NCI-H526 (cell line): ENCODE measurements at regions not wholly inside any gene's neighbourhood (a gene's known extent, or its start where the extent isn't known, plus 50 kb on each side); places are given as distances from the start of the nearest gene placed in this dataset.
"Not testable (repeated sequence)": the region's sequence is repeated elsewhere in the genome, so short reads cannot be mapped to it uniquely, and the experiment has no call there.

Experiments used
- DNase-seq, 2 experiments: peaks; one replicate each; lab custom pipeline; 2025; lab: John Stamatoyannopoulos, UW

GRCh38 chr7:131797841-131798240 lies 241.4 kb upstream of the PODXL start:
- no peak for DNase-seq

GRCh38 chr7:131795400-131795799 lies 239.0 kb upstream of the PODXL start:
- no peak for DNase-seq

- no peak for DNase-seq
Observed at GRCh38 chr7:131792311-131792710, 235.9 kb upstream of the PODXL start.

GRCh38 chr7:131787101-131787500 lies 230.7 kb upstream of the PODXL start:
- DNase-seq, result no peak

GRCh38 chr7:131786204-131786603 lies 229.8 kb upstream of the PODXL start:
- no peak for DNase-seq

- no peak for DNase-seq
Observed at GRCh38 chr7:131778601-131779000, 222.2 kb upstream of the PODXL start.

GRCh38 chr7:131774419-131775220 lies 218.2 kb upstream of the PODXL start:
- DNase-seq, result no peak

- DNase-seq, result no peak
Observed at GRCh38 chr7:131773413-131773812, 217.0 kb upstream of the PODXL start.

- DNase-seq, result no peak
Observed at GRCh38 chr7:131769241-131769640, 212.8 kb upstream of the PODXL start.

GRCh38 chr7:131767591-131767990 lies 211.2 kb upstream of the PODXL start:
- no peak for DNase-seq

- DNase-seq, result no peak
Observed at GRCh38 chr7:131765575-131765974, 209.1 kb upstream of the PODXL start.

GRCh38 chr7:131764143-131764775 lies 207.8 kb upstream of the PODXL start:
- no peak for DNase-seq

- no peak for DNase-seq
Observed at GRCh38 chr7:131762753-131763152, 206.3 kb upstream of the PODXL start.

- DNase-seq, result not testable (repeated sequence)
Observed at GRCh38 chr7:131755801-131756200, 199.4 kb upstream of the PODXL start.

GRCh38 chr7:131753620-131754222 lies 197.3 kb upstream of the PODXL start:
- DNase-seq, result peak in 1 of 2 experiments; percentile 51

GRCh38 chr7:131747658-131748232 lies 191.3 kb upstream of the PODXL start:
- no peak for DNase-seq

- DNase-seq, result no peak
Observed at GRCh38 chr7:131745390-131746248, 189.2 kb upstream of the PODXL start.

- no peak for DNase-seq
Observed at GRCh38 chr7:131741446-131741845, 185.0 kb upstream of the PODXL start.

- no peak for DNase-seq
Observed at GRCh38 chr7:131737746-131738465, 181.5 kb upstream of the PODXL start.

- no peak for DNase-seq
Observed at GRCh38 chr7:131735101-131735500, 178.7 kb upstream of the PODXL start.

- DNase-seq, result no peak
Observed at GRCh38 chr7:131733604-131734003, 177.2 kb upstream of the PODXL start.
